Keratinocyte (primary cell): ENCODE measurements at regions not wholly inside any gene's neighbourhood (a gene's known extent, or its start where the extent isn't known, plus 50 kb on each side); places are given as distances from the start of the nearest gene placed in this dataset.

ENCODE experiments used
- DNase-seq: peaks from one replicate; pipeline ENCODE4 v3.0.0-alpha.2; 2011; ENCODE audit warnings: low read depth, missing footprints, low spot score
- FAIRE-seq: peaks from 2 replicates; lab custom pipeline; 2011; peaks lifted over from hg19 to GRCh38; lab: Jason Lieb, UNC
- H2AFZ ChIP-seq: 2 replicates; pipeline ENCODE4 v1.6.0; 2012; ENCODE audit warnings: low read length, control low read depth, inconsistent platforms; ENCODE audit not compliant: control insufficient read depth
- H3K27ac ChIP-seq: 2 replicates; pipeline ENCODE4 v1.5.1; 2011; ENCODE audit warnings: low read length; ENCODE audit not compliant: control insufficient read depth, insufficient read depth
- H3K27me3 ChIP-seq: 3 replicates; pipeline ENCODE4 v1.6.0; 2011; ENCODE audit warnings: low read length; ENCODE audit not compliant: control insufficient read depth, insufficient read depth; ENCODE audit errors: extremely low read depth
- H3K36me3 ChIP-seq, 2 experiments: 2 replicates in 1 of 2; 3 replicates in 1 of 2; pipeline ENCODE4 v1.5.1; 2011; ENCODE audit warnings: low read length in 2 of 2, mild to moderate bottlenecking in 1 of 2; ENCODE audit not compliant: control insufficient read depth in 2 of 2, insufficient read depth in 2 of 2; ENCODE audit errors: extremely low read depth in 1 of 2
- H3K4me1 ChIP-seq: 3 replicates; pipeline ENCODE4 v1.5.1; 2011; ENCODE audit warnings: low read length; ENCODE audit not compliant: control insufficient read depth, insufficient read depth; ENCODE audit errors: extremely low read depth
- H3K4me2 ChIP-seq: 3 replicates; pipeline ENCODE4 v1.6.0; 2011; ENCODE audit warnings: low read depth, low read length; ENCODE audit not compliant: control insufficient read depth, insufficient read depth; ENCODE audit errors: extremely low read depth
- H3K4me3 ChIP-seq, 3 experiments: fragments of 200-600 bp in 1 of 3; sonication (generic) in 1 of 3; 2 replicates in 2 of 3; 3 replicates in 1 of 3; pipeline ENCODE4 v1.5.1; 2011 to 2016; ENCODE audit warnings: low read length in 3 of 3, mild to moderate bottlenecking in 3 of 3, control low read depth in 2 of 3, inconsistent platforms in 1 of 3, low read depth in 1 of 3, mixed read lengths in 1 of 3, mixed run types in 1 of 3, moderate library complexity in 1 of 3; ENCODE audit not compliant: control insufficient read depth in 2 of 3, insufficient read depth in 2 of 3; ENCODE audit errors: extremely low read depth in 1 of 3
- H3K79me2 ChIP-seq: 2 replicates; pipeline ENCODE4 v1.6.0; 2012; ENCODE audit warnings: low read length; ENCODE audit not compliant: control insufficient read depth, insufficient read depth
- H3K9ac ChIP-seq: 3 replicates; pipeline ENCODE4 v1.6.0; 2011; ENCODE audit warnings: low read length; ENCODE audit not compliant: control insufficient read depth, insufficient read depth; ENCODE audit errors: extremely low read depth
- H3K9me1 ChIP-seq: 3 replicates; pipeline ENCODE4 v1.6.0; 2011; ENCODE audit warnings: low read length; ENCODE audit not compliant: control insufficient read depth, insufficient read depth; ENCODE audit errors: extremely low read depth
- H3K9me3 ChIP-seq: 2 replicates; pipeline ENCODE4 v1.5.1; 2012; ENCODE audit warnings: low read depth, low read length; ENCODE audit not compliant: control insufficient read depth
- H4K20me1 ChIP-seq: 3 replicates; pipeline ENCODE4 v1.6.0; 2011; ENCODE audit warnings: low read length; ENCODE audit not compliant: control insufficient read depth, insufficient read depth; ENCODE audit errors: extremely low read depth
- EZH2 ChIP-seq: IDR thresholded peaks from one replicate; pipeline ENCODE4 v1.6.1; 2012; ENCODE audit warnings: inconsistent platforms, mild to moderate bottlenecking, low read length, moderate library complexity
- dilution Hi-C: fragments of 300-500 bp; cut with MboI; formaldehyde crosslinking; loops from one replicate; pipeline ENCODE4 v1.7.0; 2020; ENCODE audit warnings: low sequenced_read_pairs; ENCODE audit not compliant: extremely low pct_ligation_motif_present
- TF ChIP-seq, protein P1 (sequence below), 3 experiments: IDR thresholded peaks in 1 of 3; conservative IDR thresholded peaks in 1 of 3; optimal IDR thresholded peaks in 1 of 3; 2 replicates in 2 of 3; 3 replicates in 1 of 3; pipeline versions ENCODE3 to v1.5.1; 2011; ENCODE audit warnings: low read length in 3 of 3, mild to moderate bottlenecking in 3 of 3, moderate library complexity in 2 of 3, control low read depth in 1 of 3, inconsistent platforms in 1 of 3; ENCODE audit not compliant: insufficient read depth in 2 of 3; ENCODE audit errors: extremely low read depth in 1 of 3

GRCh38 chr5:92460505-92460904, 1077.4 kb upstream of the ARRDC3 start:
- no peak for DNase-seq
- TF ChIP-seq EZH2, result no peak

DNA sequence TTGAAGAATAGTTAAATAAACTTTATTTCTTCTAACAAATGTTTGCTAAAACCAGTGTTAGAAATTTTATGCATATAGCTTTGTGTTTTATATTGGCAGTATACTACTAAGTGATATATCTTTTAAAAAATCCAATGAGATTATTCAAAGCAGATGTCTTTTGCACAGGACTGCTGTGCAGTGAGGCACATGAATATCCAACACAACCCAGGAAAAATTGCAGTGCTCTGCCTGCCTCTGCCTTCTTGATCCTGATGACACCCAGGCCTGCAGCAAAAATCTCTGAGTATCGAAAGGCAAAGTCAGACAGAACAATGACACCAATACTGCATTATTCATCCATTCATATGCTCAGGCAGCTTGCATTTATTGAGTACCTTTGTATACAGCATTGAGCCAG, 1076.5 kb upstream of the ARRDC3 start:
- no peak overlapping the region for H3K4me3 ChIP-seq
- H4K20me1 ChIP-seq, result no peaks in the 10 kb centered on the region
- no peaks in the 10 kb centered on the region for H3K9me1 ChIP-seq
- H3K9ac ChIP-seq, result no peak overlapping the region
- TF ChIP-seq, protein P1, sequence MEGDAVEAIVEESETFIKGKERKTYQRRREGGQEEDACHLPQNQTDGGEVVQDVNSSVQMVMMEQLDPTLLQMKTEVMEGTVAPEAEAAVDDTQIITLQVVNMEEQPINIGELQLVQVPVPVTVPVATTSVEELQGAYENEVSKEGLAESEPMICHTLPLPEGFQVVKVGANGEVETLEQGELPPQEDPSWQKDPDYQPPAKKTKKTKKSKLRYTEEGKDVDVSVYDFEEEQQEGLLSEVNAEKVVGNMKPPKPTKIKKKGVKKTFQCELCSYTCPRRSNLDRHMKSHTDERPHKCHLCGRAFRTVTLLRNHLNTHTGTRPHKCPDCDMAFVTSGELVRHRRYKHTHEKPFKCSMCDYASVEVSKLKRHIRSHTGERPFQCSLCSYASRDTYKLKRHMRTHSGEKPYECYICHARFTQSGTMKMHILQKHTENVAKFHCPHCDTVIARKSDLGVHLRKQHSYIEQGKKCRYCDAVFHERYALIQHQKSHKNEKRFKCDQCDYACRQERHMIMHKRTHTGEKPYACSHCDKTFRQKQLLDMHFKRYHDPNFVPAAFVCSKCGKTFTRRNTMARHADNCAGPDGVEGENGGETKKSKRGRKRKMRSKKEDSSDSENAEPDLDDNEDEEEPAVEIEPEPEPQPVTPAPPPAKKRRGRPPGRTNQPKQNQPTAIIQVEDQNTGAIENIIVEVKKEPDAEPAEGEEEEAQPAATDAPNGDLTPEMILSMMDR (optimal IDR thresholded peaks at IDR 0.05 in 1 of 3, IDR thresholded peaks at IDR 0.05 in 1 of 3, conservative IDR thresholded peaks at IDR 0.05 in 1 of 3; ENCODE audit: extremely low read depth in 1 of 3, insufficient read depth in 2 of 3, low read length in 3 of 3), result no peak
- TF ChIP-seq EZH2, result no peak
- no peaks in the 10 kb centered on the region for H3K79me2 ChIP-seq
- no peak for DNase-seq
- no peak overlapping the region for H3K27ac ChIP-seq
- no peak overlapping the region for H3K4me2 ChIP-seq
- H3K36me3 ChIP-seq, result no peaks in the 10 kb centered on the region
- no peaks in the 10 kb centered on the region for H3K4me1 ChIP-seq
- no peak overlapping the region for H2AFZ ChIP-seq
- FAIRE-seq, result no peak
- H3K27me3 ChIP-seq, result no peaks in the 10 kb centered on the region
- dilution Hi-C loops, result no loop called here
- H3K9me3 ChIP-seq, result no peaks in the 10 kb centered on the region

More at GRCh38 chr5:92460505-92460904, 1077.4 kb upstream of the ARRDC3 start:
- dilution Hi-C loops, result no loop called here
- Histone ChIP-seq H3K27ac (no peak overlapping the region), H3K36me3 (no peaks in the 10 kb centered on the region), H3K27me3 (no peaks in the 10 kb centered on the region), H3K9ac (no peak overlapping the region), H3K4me2 (no peak overlapping the region), H3K4me3 (no peak overlapping the region), H3K9me3 (no peaks in the 10 kb centered on the region), H4K20me1 (no peaks in the 10 kb centered on the region), H2AFZ (no peak overlapping the region), H3K79me2 (no peaks in the 10 kb centered on the region), H3K9me1 (no peaks in the 10 kb centered on the region), H3K4me1 (no peaks in the 10 kb centered on the region)
- FAIRE-seq, result no peak

GRCh38 chr5:92455011-92455410, 1071.9 kb upstream of the ARRDC3 start:
- H3K79me2 ChIP-seq, result no peaks in the 10 kb centered on the region
- H3K4me2 ChIP-seq, result no peak overlapping the region
- no peak overlapping the region for H3K4me3 ChIP-seq
- no peaks in the 10 kb centered on the region for H4K20me1 ChIP-seq
- FAIRE-seq (no peak), DNase-seq (no peak)
- no peak overlapping the region for H2AFZ ChIP-seq
- TF ChIP-seq EZH2, result no peak
- TF ChIP-seq, protein P1 (optimal IDR thresholded peaks at IDR 0.05 in 1 of 3, IDR thresholded peaks at IDR 0.05 in 1 of 3, conservative IDR thresholded peaks at IDR 0.05 in 1 of 3; ENCODE audit: extremely low read depth in 1 of 3, insufficient read depth in 2 of 3, low read length in 3 of 3), result no peak
- no peaks in the 10 kb centered on the region for H3K9me3 ChIP-seq
- no peak overlapping the region for H3K9ac ChIP-seq
- no peaks in the 10 kb centered on the region for H3K27me3 ChIP-seq
- H3K9me1 ChIP-seq, result no peaks in the 10 kb centered on the region
- dilution Hi-C loops, result no loop called here
- no peaks in the 10 kb centered on the region for H3K4me1 ChIP-seq
- H3K27ac ChIP-seq, result no peak overlapping the region
- no peaks in the 10 kb centered on the region for H3K36me3 ChIP-seq
